GM23338 (cell line): ENCODE measurements at regions not wholly inside any gene's neighbourhood (a gene's known extent, or its start where the extent isn't known, plus 50 kb on each side); places are given as distances from the start of the nearest gene placed in this dataset.

Experiments
- ATAC-seq: fragments of 200-7000 bp; cut with Tn5 transposase; 3 replicates; pipeline ENCODE4 v1.9.1; 2020
- DNase-seq: peaks from one replicate; pipeline ENCODE4 v3.0.0-alpha.2; 2015; ENCODE audit warnings: low spot score
- H2AFZ ChIP-seq: fragments of 200-600 bp; sonication (generic); 2 replicates; pipeline ENCODE4 v1.8.0; 2016; ENCODE audit warnings: antibody characterized with exemption, mild to moderate bottlenecking, moderate library complexity
- H3F3A ChIP-seq: fragments of 200-600 bp; sonication (generic); replicated peaks from 2 replicates; pipeline ENCODE4 v1.8.0; 2017; ENCODE audit warnings: antibody characterized with exemption, mixed run types, low read depth
- H3K27ac ChIP-seq: fragments of 200-600 bp; sonication (generic); 2 replicates; pipeline ENCODE4 v1.6.1; 2016; ENCODE audit warnings: low read depth
- H3K27me3 ChIP-seq: fragments of 200-600 bp; sonication (generic); 2 replicates; pipeline ENCODE4 v1.8.0; 2016; ENCODE audit warnings: mild to moderate bottlenecking, mixed run types, moderate library complexity; ENCODE audit not compliant: insufficient read depth
- H3K36me3 ChIP-seq: fragments of 200-600 bp; sonication (generic); 2 replicates; pipeline ENCODE4 v1.8.0; 2016; ENCODE audit warnings: mild to moderate bottlenecking; ENCODE audit not compliant: insufficient read depth
- H3K4me1 ChIP-seq: fragments of 200-600 bp; sonication (generic); 2 replicates; pipeline ENCODE4 v1.8.0; 2016; ENCODE audit warnings: mild to moderate bottlenecking, moderate library complexity; ENCODE audit not compliant: insufficient read depth
- H3K4me2 ChIP-seq: fragments of 200-600 bp; sonication (generic); 2 replicates; pipeline ENCODE4 v1.7.1; 2017; ENCODE audit warnings: mixed run types
- H3K4me3 ChIP-seq: fragments of 200-600 bp; sonication (generic); 2 replicates; pipeline ENCODE4 v1.6.1; 2016; ENCODE audit warnings: mixed run types
- H3K79me2 ChIP-seq: fragments of 200-600 bp; sonication (generic); replicated peaks from 2 replicates; pipeline ENCODE4 v1.8.0; 2017; ENCODE audit warnings: mild to moderate bottlenecking; ENCODE audit not compliant: insufficient read depth
- H3K9me2 ChIP-seq: fragments of 200-600 bp; sonication (generic); 2 replicates; pipeline ENCODE4 v1.8.0; 2017; ENCODE audit not compliant: insufficient read depth
- H4K20me1 ChIP-seq: fragments of 200-600 bp; sonication (generic); replicated peaks from 2 replicates; pipeline ENCODE4 v1.8.0; 2017; ENCODE audit warnings: mild to moderate bottlenecking; ENCODE audit not compliant: insufficient read depth
- H3K27ac Mint-ChIP-seq: 2 replicates; pipeline ENCODE4 v1.8.0; 2020; ENCODE audit warnings: inconsistent platforms, mild to moderate bottlenecking, moderate library complexity, mixed read lengths
- H3K27me3 Mint-ChIP-seq: 3 replicates; pipeline ENCODE4 v1.8.0; 2022; ENCODE audit warnings: low read depth, mild to moderate bottlenecking, moderate library complexity, mixed read lengths, inconsistent platforms; ENCODE audit not compliant: insufficient read depth, poor library complexity
- H3K36me3 Mint-ChIP-seq: 3 replicates; pipeline ENCODE4 v1.8.0; 2021; ENCODE audit warnings: low read depth, mild to moderate bottlenecking, inconsistent platforms, moderate library complexity, mixed read lengths
- H3K4me1 Mint-ChIP-seq: 3 replicates; pipeline ENCODE4 v1.8.0; 2020; ENCODE audit warnings: mild to moderate bottlenecking, inconsistent platforms, mixed read lengths
- H3K4me3 Mint-ChIP-seq: 3 replicates; pipeline ENCODE4 v1.8.0; 2021; ENCODE audit warnings: moderate library complexity, mild to moderate bottlenecking, inconsistent platforms, mixed read lengths
- H3K9me3 Mint-ChIP-seq: 3 replicates; pipeline ENCODE4 v1.8.0; 2020; ENCODE audit warnings: moderate library complexity, mild to moderate bottlenecking, inconsistent platforms, mixed read lengths
- CREB1 ChIP-seq: fragments of 250-450 bp; sonication (Bioruptor Pico); IDR thresholded peaks from 2 replicates; pipeline ENCODE4 v1.5.0; 2020; ENCODE audit warnings: low read depth, mild to moderate bottlenecking, moderate library complexity
- EZH2 ChIP-seq: fragments of 200-600 bp; sonication (generic); IDR thresholded peaks from one replicate; pipeline ENCODE4 v1.8.0; 2017; ENCODE audit warnings: antibody characterized with exemption, mild to moderate bottlenecking, low read depth; ENCODE audit not compliant: unreplicated experiment
- EZH2phosphoT487 ChIP-seq: fragments of 200-600 bp; sonication (generic); IDR thresholded peaks from one replicate; pipeline ENCODE4 v1.8.1; 2018; ENCODE audit warnings: antibody characterized with exemption; ENCODE audit not compliant: unreplicated experiment
- JUNB ChIP-seq: IDR thresholded peaks from one replicate; pipeline ENCODE4 v1.6.1; 2016; ENCODE audit warnings: antibody characterized with exemption; ENCODE audit not compliant: unreplicated experiment
- NANOG ChIP-seq: IDR thresholded peaks from 2 replicates; pipeline ENCODE4 v1.6.1; 2016; ENCODE audit warnings: antibody characterized with exemption, borderline replicate concordance
- POLR2AphosphoS5 ChIP-seq: IDR thresholded peaks from 2 replicates; pipeline ENCODE4 v1.6.1; 2016; ENCODE audit warnings: antibody characterized with exemption, low read depth
- STAT1 ChIP-seq: IDR thresholded peaks from one replicate; pipeline ENCODE4 v1.6.1; 2016; ENCODE audit warnings: antibody characterized with exemption; ENCODE audit not compliant: unreplicated experiment
- ZNF114 ChIP-seq: fragments of 250-450 bp; sonication (Bioruptor Pico); IDR thresholded peaks from 2 replicates; pipeline ENCODE4 v1.5.0; 2020; ENCODE audit warnings: mild to moderate bottlenecking, moderate library complexity
- ZNF331 ChIP-seq: fragments of 250-450 bp; sonication (Bioruptor Pico); IDR thresholded peaks from 2 replicates; pipeline ENCODE4 v1.5.0; 2020; ENCODE audit warnings: low read depth, mild to moderate bottlenecking, moderate library complexity
- TF ChIP-seq, protein P1 (sequence below): IDR thresholded peaks from 2 replicates; pipeline ENCODE4 v1.6.1; 2016; ENCODE audit warnings: antibody characterized with exemption
- TF ChIP-seq, protein P2 (sequence below), 2 experiments: fragments of 200-600 bp in 1 of 2; sonication (generic) in 1 of 2; conservative IDR thresholded peaks; 2 replicates each; pipeline versions ENCODE4 v1.5.1 to v1.6.1; 2016 to 2017; ENCODE audit warnings: antibody characterized with exemption in 2 of 2, low read depth in 2 of 2, mild to moderate bottlenecking in 2 of 2, moderate library complexity in 1 of 2
- TF ChIP-seq, protein P3 (sequence below): IDR thresholded peaks from one replicate; pipeline ENCODE4 v1.6.1; 2018; ENCODE audit warnings: antibody characterized with exemption; ENCODE audit not compliant: unreplicated experiment
- TF ChIP-seq, protein P4 (sequence below): fragments of 250-450 bp; sonication (Bioruptor Pico); IDR thresholded peaks from 2 replicates; pipeline ENCODE4 v1.5.0; 2020; ENCODE audit warnings: mild to moderate bottlenecking, moderate library complexity

DNA sequence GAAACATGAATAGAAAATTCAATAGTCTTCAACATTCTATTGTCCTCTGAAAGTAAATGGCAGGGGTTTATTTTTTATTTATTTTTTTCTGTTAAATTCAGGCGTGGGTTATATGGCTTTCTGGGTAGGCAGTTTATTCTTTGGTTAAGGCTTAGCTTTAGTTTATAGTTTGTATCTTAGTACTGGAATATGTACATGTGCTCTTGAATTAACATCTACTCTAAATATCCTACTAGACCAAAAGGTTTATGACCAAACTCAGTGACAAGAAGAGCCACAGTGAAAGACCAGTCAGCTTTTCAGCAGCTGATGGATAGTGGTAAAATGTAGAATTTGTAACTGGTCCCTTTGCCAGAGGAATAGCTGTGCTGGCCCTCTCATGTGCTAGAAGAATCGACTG is 62.0 kb upstream of the DAB2 start (continued):
- TF ChIP-seq, protein P1, sequence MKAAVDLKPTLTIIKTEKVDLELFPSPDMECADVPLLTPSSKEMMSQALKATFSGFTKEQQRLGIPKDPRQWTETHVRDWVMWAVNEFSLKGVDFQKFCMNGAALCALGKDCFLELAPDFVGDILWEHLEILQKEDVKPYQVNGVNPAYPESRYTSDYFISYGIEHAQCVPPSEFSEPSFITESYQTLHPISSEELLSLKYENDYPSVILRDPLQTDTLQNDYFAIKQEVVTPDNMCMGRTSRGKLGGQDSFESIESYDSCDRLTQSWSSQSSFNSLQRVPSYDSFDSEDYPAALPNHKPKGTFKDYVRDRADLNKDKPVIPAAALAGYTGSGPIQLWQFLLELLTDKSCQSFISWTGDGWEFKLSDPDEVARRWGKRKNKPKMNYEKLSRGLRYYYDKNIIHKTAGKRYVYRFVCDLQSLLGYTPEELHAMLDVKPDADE = no peak

DNA sequence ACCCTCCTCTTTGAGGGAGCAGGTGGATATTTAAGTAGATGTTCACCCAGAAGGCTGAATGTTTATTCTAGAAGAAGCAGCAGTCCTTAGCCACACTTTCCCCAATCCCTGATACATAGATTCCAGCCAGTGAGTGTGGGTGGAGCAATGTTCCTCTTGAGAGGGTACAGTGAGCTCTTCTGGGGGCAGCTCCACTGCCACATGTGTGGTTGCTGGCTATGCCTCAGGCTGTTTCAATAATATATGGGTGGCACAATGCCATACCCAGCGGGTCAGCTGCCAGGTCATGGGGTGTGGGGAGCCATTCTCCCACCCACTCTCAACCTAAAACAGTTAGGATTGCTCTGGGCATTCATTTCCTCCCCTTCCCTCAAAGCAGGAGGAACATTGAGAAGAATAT is 61.6 kb upstream of the DAB2 start:
- ATAC-seq = no peak
- no peak overlapping the region for H2AFZ ChIP-seq
- no peaks in the 10 kb centered on the region for H3K36me3 ChIP-seq
- Mint-ChIP-seq H3K4me3 (no peak overlapping the region), H3K4me1 (no peaks in the 10 kb centered on the region), H3K27ac (no peak overlapping the region), H3K27me3 (no peaks in the 10 kb centered on the region), H3K9me3 (peaks cover 9% of the 10 kb centered on the region; the same call in 2 of the 3 replicates), H3K36me3 (no peaks in the 10 kb centered on the region)
- no peaks in the 10 kb centered on the region for H3K79me2 ChIP-seq
- no peak overlapping the region for H3K4me3 ChIP-seq
- no peaks in the 10 kb centered on the region for H3K27me3 ChIP-seq
- no peaks in the 10 kb centered on the region for H3K4me1 ChIP-seq
- no peaks in the 10 kb centered on the region for H3K9me2 ChIP-seq
- no peak for DNase-seq
- no peak overlapping the region for H3K27ac ChIP-seq
- H3F3A ChIP-seq = no peaks in the 10 kb centered on the region
- no peaks in the 10 kb centered on the region for H4K20me1 ChIP-seq
- no peak overlapping the region for H3K4me2 ChIP-seq
- TF ChIP-seq ZNF331 (CRISPR knock-in tag) (no peak), STAT1 (no peak), EZH2 (no peak), POLR2AphosphoS5 (no peak), NANOG (no peak), CREB1 (CRISPR knock-in tag) (no peak), JUNB (no peak), ZNF114 (CRISPR knock-in tag) (no peak), EZH2phosphoT487 (no peak)
- TF ChIP-seq, protein P2, sequence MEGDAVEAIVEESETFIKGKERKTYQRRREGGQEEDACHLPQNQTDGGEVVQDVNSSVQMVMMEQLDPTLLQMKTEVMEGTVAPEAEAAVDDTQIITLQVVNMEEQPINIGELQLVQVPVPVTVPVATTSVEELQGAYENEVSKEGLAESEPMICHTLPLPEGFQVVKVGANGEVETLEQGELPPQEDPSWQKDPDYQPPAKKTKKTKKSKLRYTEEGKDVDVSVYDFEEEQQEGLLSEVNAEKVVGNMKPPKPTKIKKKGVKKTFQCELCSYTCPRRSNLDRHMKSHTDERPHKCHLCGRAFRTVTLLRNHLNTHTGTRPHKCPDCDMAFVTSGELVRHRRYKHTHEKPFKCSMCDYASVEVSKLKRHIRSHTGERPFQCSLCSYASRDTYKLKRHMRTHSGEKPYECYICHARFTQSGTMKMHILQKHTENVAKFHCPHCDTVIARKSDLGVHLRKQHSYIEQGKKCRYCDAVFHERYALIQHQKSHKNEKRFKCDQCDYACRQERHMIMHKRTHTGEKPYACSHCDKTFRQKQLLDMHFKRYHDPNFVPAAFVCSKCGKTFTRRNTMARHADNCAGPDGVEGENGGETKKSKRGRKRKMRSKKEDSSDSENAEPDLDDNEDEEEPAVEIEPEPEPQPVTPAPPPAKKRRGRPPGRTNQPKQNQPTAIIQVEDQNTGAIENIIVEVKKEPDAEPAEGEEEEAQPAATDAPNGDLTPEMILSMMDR (conservative IDR thresholded peaks at IDR 0.05; ENCODE audit: low read depth in 2 of 2) = no peak
- TF ChIP-seq, protein P3, sequence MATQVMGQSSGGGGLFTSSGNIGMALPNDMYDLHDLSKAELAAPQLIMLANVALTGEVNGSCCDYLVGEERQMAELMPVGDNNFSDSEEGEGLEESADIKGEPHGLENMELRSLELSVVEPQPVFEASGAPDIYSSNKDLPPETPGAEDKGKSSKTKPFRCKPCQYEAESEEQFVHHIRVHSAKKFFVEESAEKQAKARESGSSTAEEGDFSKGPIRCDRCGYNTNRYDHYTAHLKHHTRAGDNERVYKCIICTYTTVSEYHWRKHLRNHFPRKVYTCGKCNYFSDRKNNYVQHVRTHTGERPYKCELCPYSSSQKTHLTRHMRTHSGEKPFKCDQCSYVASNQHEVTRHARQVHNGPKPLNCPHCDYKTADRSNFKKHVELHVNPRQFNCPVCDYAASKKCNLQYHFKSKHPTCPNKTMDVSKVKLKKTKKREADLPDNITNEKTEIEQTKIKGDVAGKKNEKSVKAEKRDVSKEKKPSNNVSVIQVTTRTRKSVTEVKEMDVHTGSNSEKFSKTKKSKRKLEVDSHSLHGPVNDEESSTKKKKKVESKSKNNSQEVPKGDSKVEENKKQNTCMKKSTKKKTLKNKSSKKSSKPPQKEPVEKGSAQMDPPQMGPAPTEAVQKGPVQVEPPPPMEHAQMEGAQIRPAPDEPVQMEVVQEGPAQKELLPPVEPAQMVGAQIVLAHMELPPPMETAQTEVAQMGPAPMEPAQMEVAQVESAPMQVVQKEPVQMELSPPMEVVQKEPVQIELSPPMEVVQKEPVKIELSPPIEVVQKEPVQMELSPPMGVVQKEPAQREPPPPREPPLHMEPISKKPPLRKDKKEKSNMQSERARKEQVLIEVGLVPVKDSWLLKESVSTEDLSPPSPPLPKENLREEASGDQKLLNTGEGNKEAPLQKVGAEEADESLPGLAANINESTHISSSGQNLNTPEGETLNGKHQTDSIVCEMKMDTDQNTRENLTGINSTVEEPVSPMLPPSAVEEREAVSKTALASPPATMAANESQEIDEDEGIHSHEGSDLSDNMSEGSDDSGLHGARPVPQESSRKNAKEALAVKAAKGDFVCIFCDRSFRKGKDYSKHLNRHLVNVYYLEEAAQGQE = no peak
- TF ChIP-seq, protein P4, sequence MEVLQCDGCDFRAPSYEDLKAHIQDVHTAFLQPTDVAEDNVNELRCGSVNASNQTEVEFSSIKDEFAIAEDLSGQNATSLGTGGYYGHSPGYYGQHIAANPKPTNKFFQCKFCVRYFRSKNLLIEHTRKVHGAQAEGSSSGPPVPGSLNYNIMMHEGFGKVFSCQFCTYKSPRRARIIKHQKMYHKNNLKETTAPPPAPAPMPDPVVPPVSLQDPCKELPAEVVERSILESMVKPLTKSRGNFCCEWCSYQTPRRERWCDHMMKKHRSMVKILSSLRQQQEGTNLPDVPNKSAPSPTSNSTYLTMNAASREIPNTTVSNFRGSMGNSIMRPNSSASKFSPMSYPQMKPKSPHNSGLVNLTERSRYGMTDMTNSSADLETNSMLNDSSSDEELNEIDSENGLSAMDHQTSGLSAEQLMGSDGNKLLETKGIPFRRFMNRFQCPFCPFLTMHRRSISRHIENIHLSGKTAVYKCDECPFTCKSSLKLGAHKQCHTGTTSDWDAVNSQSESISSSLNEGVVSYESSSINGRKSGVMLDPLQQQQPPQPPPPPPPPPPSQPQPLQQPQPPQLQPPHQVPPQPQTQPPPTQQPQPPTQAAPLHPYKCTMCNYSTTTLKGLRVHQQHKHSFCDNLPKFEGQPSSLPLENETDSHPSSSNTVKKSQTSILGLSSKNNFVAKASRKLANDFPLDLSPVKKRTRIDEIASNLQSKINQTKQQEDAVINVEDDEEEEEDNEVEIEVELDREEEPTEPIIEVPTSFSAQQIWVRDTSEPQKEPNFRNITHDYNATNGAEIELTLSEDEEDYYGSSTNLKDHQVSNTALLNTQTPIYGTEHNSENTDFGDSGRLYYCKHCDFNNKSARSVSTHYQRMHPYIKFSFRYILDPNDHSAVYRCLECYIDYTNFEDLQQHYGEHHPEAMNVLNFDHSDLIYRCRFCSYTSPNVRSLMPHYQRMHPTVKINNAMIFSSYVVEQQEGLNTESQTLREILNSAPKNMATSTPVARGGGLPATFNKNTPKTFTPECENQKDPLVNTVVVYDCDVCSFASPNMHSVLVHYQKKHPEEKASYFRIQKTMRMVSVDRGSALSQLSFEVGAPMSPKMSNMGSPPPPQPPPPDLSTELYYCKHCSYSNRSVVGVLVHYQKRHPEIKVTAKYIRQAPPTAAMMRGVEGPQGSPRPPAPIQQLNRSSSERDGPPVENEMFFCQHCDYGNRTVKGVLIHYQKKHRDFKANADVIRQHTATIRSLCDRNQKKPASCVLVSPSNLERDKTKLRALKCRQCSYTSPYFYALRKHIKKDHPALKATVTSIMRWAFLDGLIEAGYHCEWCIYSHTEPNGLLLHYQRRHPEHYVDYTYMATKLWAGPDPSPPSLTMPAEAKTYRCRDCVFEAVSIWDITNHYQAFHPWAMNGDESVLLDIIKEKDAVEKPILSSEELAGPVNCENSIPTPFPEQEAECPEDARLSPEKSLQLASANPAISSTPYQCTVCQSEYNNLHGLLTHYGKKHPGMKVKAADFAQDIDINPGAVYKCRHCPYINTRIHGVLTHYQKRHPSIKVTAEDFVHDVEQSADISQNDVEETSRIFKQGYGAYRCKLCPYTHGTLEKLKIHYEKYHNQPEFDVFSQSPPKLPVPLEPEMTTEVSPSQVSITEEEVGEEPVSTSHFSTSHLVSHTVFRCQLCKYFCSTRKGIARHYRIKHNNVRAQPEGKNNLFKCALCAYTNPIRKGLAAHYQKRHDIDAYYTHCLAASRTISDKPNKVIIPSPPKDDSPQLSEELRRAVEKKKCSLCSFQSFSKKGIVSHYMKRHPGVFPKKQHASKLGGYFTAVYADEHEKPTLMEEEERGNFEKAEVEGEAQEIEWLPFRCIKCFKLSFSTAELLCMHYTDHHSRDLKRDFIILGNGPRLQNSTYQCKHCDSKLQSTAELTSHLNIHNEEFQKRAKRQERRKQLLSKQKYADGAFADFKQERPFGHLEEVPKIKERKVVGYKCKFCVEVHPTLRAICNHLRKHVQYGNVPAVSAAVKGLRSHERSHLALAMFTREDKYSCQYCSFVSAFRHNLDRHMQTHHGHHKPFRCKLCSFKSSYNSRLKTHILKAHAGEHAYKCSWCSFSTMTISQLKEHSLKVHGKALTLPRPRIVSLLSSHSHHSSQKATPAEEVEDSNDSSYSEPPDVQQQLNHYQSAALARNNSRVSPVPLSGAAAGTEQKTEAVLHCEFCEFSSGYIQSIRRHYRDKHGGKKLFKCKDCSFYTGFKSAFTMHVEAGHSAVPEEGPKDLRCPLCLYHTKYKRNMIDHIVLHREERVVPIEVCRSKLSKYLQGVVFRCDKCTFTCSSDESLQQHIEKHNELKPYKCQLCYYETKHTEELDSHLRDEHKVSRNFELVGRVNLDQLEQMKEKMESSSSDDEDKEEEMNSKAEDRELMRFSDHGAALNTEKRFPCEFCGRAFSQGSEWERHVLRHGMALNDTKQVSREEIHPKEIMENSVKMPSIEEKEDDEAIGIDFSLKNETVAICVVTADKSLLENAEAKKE (CRISPR knock-in tag) = no peak
